ENCODE measurements at regions not wholly inside any gene's neighbourhood (a gene's known extent, or its start where the extent isn't known, plus 50 kb on each side); places are given as distances from the start of the nearest gene placed in this dataset.

GRCh38 chr6:19362396-19362795, 474.8 kb upstream of the ID4 start:
- Histone ChIP-seq H3K79me1 (ENCODE audit: low read depth, low read length) (no peaks in the 10 kb centered on the region), H2BK20ac (ENCODE audit: low read length) (no peak overlapping the region), H3K4ac (replicated peaks; ENCODE audit: insufficient read length, low read depth, low read length) (peak overlapping the region; percentile 12), H4K91ac (replicated peaks; ENCODE audit: insufficient read length, low read length) (no peak overlapping the region), H3K27ac (ENCODE audit: low read depth, low read length) (no peak overlapping the region), H3K23ac (ENCODE audit: insufficient read length) (no peak overlapping the region), H3K4me3 (ENCODE audit: extremely low read depth in 1 of 4, insufficient read depth in 2 of 4, low read depth in 3 of 4, low read length in 4 of 4) (no peak overlapping the region), H3K18ac (ENCODE audit: extremely low read depth, low read length) (no peak overlapping the region), H3K9me3 (ENCODE audit: insufficient read depth in 2 of 2, low read depth in 1 of 2, low read length in 1 of 2) (no peaks in the 10 kb centered on the region), H3K14ac (ENCODE audit: insufficient read length) (no peak overlapping the region), H3K56ac (replicated peaks; ENCODE audit: insufficient read length, low read depth, low read length) (no peak overlapping the region), H2BK12ac (ENCODE audit: low read depth, low read length) (no peak overlapping the region), H4K5ac (ENCODE audit: insufficient read length, low read depth, low read length) (no peak overlapping the region), H4K20me1 (replicated peaks in 1 of 2; ENCODE audit: control insufficient read depth in 1 of 2, insufficient read depth in 2 of 2, low read length in 2 of 2) (no peaks in the 10 kb centered on the region), H2BK5ac (ENCODE audit: low read depth, low read length) (no peak overlapping the region), H2AK5ac (ENCODE audit: low read depth, low read length) (no peak overlapping the region), H3K79me2 (ENCODE audit: control insufficient read depth in 1 of 2, insufficient read depth in 2 of 2, low read length in 2 of 2) (no peaks in the 10 kb centered on the region), H2BK120ac (replicated peaks; ENCODE audit: low read depth, low read length) (no peak overlapping the region), H3K23me2 (ENCODE audit: low read depth, low read length) (no peaks in the 10 kb centered on the region), H3K36me3 (ENCODE audit: control insufficient read depth in 2 of 4, insufficient read depth in 4 of 4, low read length in 3 of 4) (no peaks in the 10 kb centered on the region), H4K8ac (ENCODE audit: extremely low read depth, insufficient read depth, low read length) (no peak overlapping the region), H3K4me2 (ENCODE audit: insufficient read depth in 1 of 2, low read depth in 2 of 2, low read length in 2 of 2) (no peak overlapping the region), H3K27me3 (replicated peaks in 1 of 4; ENCODE audit: control insufficient read depth in 3 of 4, extremely low read depth in 1 of 4, insufficient read depth in 3 of 4, low read length in 3 of 4) (no peaks in the 10 kb centered on the region), H2AFZ (ENCODE audit: low read length) (no peak overlapping the region), H3K9ac (replicated peaks in 1 of 4; ENCODE audit: extremely low read depth in 1 of 4, low read depth in 3 of 4, low read length in 3 of 4) (no peak overlapping the region), H2BK15ac (ENCODE audit: low read length) (no peak overlapping the region), H3K4me1 (replicated peaks in 1 of 4; ENCODE audit: control insufficient read depth in 3 of 4, insufficient read depth in 4 of 4, low read length in 3 of 4) (no peaks in the 10 kb centered on the region)
- ChIA-PET CTCF (ENCODE audit: partially characterized antibody) (interaction anchor here (0.6 to 0.9 kb wide), 2 partner anchors 48 to 153 kb away, joined by 3 to 4 read pairs; no protein-coding TSS in a partner anchor), POLR2A (ENCODE audit: partially characterized antibody) (no interaction called here)
- FAIRE-seq = no peak
- DNase-seq (ENCODE audit: low read depth in 1 of 2, low spot score in 2 of 2) = no peak
- 95% methylated on average over 8 of the region's 8 CpGs; no CpG with 5 or more reads in 1 of the 2 experiments for WGBS, 2 experiments (ENCODE audit: extremely low coverage in 1 of 2, insufficient coverage in 1 of 2, insufficient read length in 1 of 2, insufficient replicate concordance in 2 of 2, low coverage in 1 of 2, low lambda C conversion rate in 2 of 2, missing lambda C conversion rate in 1 of 2)
- TF ChIP-seq CHD7 (IDR thresholded peaks at IDR 0.05; ENCODE audit: insufficient replicate concordance, low read length) = no peak

Data from H1 (cell line).